ENCODE measurements at regions not wholly inside any gene's neighbourhood (a gene's known extent, or its start where the extent isn't known, plus 50 kb on each side); places are given as distances from the start of the nearest gene placed in this dataset.
A peak's percentile ranks its signal among the peaks of the same experiment; 100 is the strongest.

- no CpG with 5 or more reads among the region's 2 CpGs for WGBS, 2 donors (ENCODE audit: extremely low coverage in 2 of 2, insufficient read length in 2 of 2, insufficient replicate concordance in 1 of 2)
- H4K91ac ChIP-seq (ENCODE audit: low read depth, low read length, poor library complexity), result no peak overlapping the region
- H2BK5ac ChIP-seq (ENCODE audit: low read length), result no peak overlapping the region
- no peak overlapping the region for H3K4ac ChIP-seq (ENCODE audit: low read length)
- H3K9ac ChIP-seq (ENCODE audit: low read depth, low read length, poor library complexity), result no peak overlapping the region
- no peak overlapping the region for H2BK15ac ChIP-seq (ENCODE audit: low read length)
- no peak overlapping the region for H3K23ac ChIP-seq (ENCODE audit: low read depth, low read length, poor library complexity)
- no peak overlapping the region for H2AK5ac ChIP-seq (ENCODE audit: low read depth, low read length)
- no peak for DNase-seq (ENCODE audit: low spot score)
- H2BK120ac ChIP-seq (ENCODE audit: low read depth, low read length), result no peak overlapping the region
- H4K8ac ChIP-seq (ENCODE audit: low read depth, low read length), result no peak overlapping the region
- peaks cover 2% of the 10 kb centered on the region in 2 donors for H3K4me1 ChIP-seq (ENCODE audit: control insufficient read depth in 2 of 2, insufficient read depth in 1 of 2, low read depth in 1 of 2, low read length in 2 of 2)
- H3K27ac ChIP-seq (replicated peaks; ENCODE audit: low read length), result no peak overlapping the region
- no peak overlapping the region for H2BK12ac ChIP-seq (ENCODE audit: low read length)
- H3K14ac ChIP-seq (ENCODE audit: low read length), result no peak overlapping the region
- peak overlapping the region; percentile 46 for H2AFZ ChIP-seq (ENCODE audit: low read length)
- H3K18ac ChIP-seq (ENCODE audit: low read length), result no peak overlapping the region
- H3K9me3 ChIP-seq (replicated peaks in 1 of 2; ENCODE audit: control insufficient read depth in 2 of 2, insufficient read depth in 1 of 2, low read depth in 1 of 2, low read length in 2 of 2), result no peaks in the 10 kb centered on the region
- H3K79me1 ChIP-seq (ENCODE audit: low read depth, low read length), result no peaks in the 10 kb centered on the region
- no peak overlapping the region for H3K4me2 ChIP-seq (ENCODE audit: insufficient read depth, low read length, poor library complexity, severe bottlenecking)
- H3K36me3 ChIP-seq (replicated peaks in 1 of 2; ENCODE audit: control insufficient read depth in 2 of 2, insufficient read depth in 2 of 2, low read length in 2 of 2), result no peaks in the 10 kb centered on the region
- no peak overlapping the region for H3K4me3 ChIP-seq (ENCODE audit: low read length in 2 of 2)
- H3K27me3 ChIP-seq (ENCODE audit: control insufficient read depth in 3 of 3, insufficient read depth in 3 of 3, low read depth in 1 of 3, low read length in 3 of 3), result no peaks in the 10 kb centered on the region
These were observed 1066.7 kb downstream of the TTLL7 start for GRCh38 chr1:82932207-82932606.

- Histone ChIP-seq H4K91ac (ENCODE audit: low read depth, low read length, poor library complexity) (no peak overlapping the region), H2BK12ac (ENCODE audit: low read length) (no peak overlapping the region), H3K4me3 (ENCODE audit: low read length in 2 of 2) (no peak overlapping the region), H2BK120ac (ENCODE audit: low read depth, low read length) (no peak overlapping the region), H2AK5ac (ENCODE audit: low read depth, low read length) (no peak overlapping the region), H3K27me3 (ENCODE audit: control insufficient read depth in 3 of 3, insufficient read depth in 3 of 3, low read depth in 1 of 3, low read length in 3 of 3) (no peaks in the 10 kb centered on the region), H2BK5ac (ENCODE audit: low read length) (no peak overlapping the region), H3K14ac (ENCODE audit: low read length) (no peak overlapping the region), H3K9ac (ENCODE audit: low read depth, low read length, poor library complexity) (no peak overlapping the region), H3K79me1 (ENCODE audit: low read depth, low read length) (no peaks in the 10 kb centered on the region), H3K4me2 (ENCODE audit: insufficient read depth, low read length, poor library complexity, severe bottlenecking) (no peak overlapping the region), H3K36me3 (replicated peaks in 1 of 2; ENCODE audit: control insufficient read depth in 2 of 2, insufficient read depth in 2 of 2, low read length in 2 of 2) (no peaks in the 10 kb centered on the region), H4K8ac (ENCODE audit: low read depth, low read length) (no peak overlapping the region), H3K23ac (ENCODE audit: low read depth, low read length, poor library complexity) (no peak overlapping the region), H3K4me1 (ENCODE audit: control insufficient read depth in 2 of 2, insufficient read depth in 1 of 2, low read depth in 1 of 2, low read length in 2 of 2) (peaks cover 2% of the 10 kb centered on the region in 2 donors), H3K27ac (replicated peaks; ENCODE audit: low read length) (no peak overlapping the region), H2BK15ac (ENCODE audit: low read length) (no peak overlapping the region), H3K18ac (ENCODE audit: low read length) (no peak overlapping the region), H3K9me3 (replicated peaks in 1 of 2; ENCODE audit: control insufficient read depth in 2 of 2, insufficient read depth in 1 of 2, low read depth in 1 of 2, low read length in 2 of 2) (no peaks in the 10 kb centered on the region), H2AFZ (ENCODE audit: low read length) (no peak overlapping the region), H3K4ac (ENCODE audit: low read length) (no peak overlapping the region)
- DNase-seq (ENCODE audit: low spot score), result no peak
These were observed 1067.9 kb downstream of the TTLL7 start for GRCh38 chr1:82931006-82931405.

DNA sequence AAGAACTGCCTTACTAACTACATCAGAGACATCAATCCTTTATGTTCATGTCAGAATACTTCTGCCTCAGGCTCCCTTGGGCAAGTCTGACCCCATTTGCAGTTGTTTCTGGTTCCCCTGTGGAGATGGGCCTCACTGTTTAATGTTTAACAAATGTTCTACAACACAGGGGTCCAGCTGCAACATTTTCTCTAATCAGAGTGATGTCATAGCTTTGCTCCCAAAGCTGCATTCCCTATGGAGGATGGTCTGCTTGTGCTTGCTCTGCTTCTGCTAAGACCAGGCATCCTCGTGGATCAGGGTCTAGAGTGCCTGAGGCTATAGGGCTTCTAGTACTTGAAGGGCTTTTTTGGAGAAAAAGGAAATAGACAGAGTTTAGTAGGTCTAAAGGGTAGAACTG is 1071.2 kb downstream of the TTLL7 start:
- no peak overlapping the region for H2BK12ac ChIP-seq (ENCODE audit: low read length)
- no peak overlapping the region for H3K27ac ChIP-seq (replicated peaks; ENCODE audit: low read length)
- H3K4me3 ChIP-seq (ENCODE audit: low read length in 2 of 2), result no peak overlapping the region
- no peaks in the 10 kb centered on the region for H3K79me1 ChIP-seq (ENCODE audit: low read depth, low read length)
- no peak overlapping the region for H4K8ac ChIP-seq (ENCODE audit: low read depth, low read length)
- H2BK5ac ChIP-seq (ENCODE audit: low read length), result no peak overlapping the region
- peak overlapping the region; percentile 55 for H2AFZ ChIP-seq (ENCODE audit: low read length)
- no CpG with 5 or more reads among the region's 1 CpG for WGBS, 2 donors (ENCODE audit: extremely low coverage in 2 of 2, insufficient read length in 2 of 2, insufficient replicate concordance in 1 of 2)
- H2BK15ac ChIP-seq (ENCODE audit: low read length), result no peak overlapping the region
- no peak overlapping the region for H3K9ac ChIP-seq (ENCODE audit: low read depth, low read length, poor library complexity)
- no peaks in the 10 kb centered on the region for H3K27me3 ChIP-seq (ENCODE audit: control insufficient read depth in 3 of 3, insufficient read depth in 3 of 3, low read depth in 1 of 3, low read length in 3 of 3)
- H3K9me3 ChIP-seq (replicated peaks in 1 of 2; ENCODE audit: control insufficient read depth in 2 of 2, insufficient read depth in 1 of 2, low read depth in 1 of 2, low read length in 2 of 2), result no peaks in the 10 kb centered on the region
- no peak overlapping the region for H3K14ac ChIP-seq (ENCODE audit: low read length)
- no peak overlapping the region for H4K91ac ChIP-seq (ENCODE audit: low read depth, low read length, poor library complexity)
- no peak overlapping the region for H3K4ac ChIP-seq (ENCODE audit: low read length)
- H3K36me3 ChIP-seq (replicated peaks in 1 of 2; ENCODE audit: control insufficient read depth in 2 of 2, insufficient read depth in 2 of 2, low read length in 2 of 2), result no peaks in the 10 kb centered on the region
- no peak for DNase-seq (ENCODE audit: low spot score)
- H3K4me2 ChIP-seq (ENCODE audit: insufficient read depth, low read length, poor library complexity, severe bottlenecking), result no peak overlapping the region
- peaks cover 2 to 5% of the 10 kb centered on the region in 2 donors for H3K4me1 ChIP-seq (ENCODE audit: control insufficient read depth in 2 of 2, insufficient read depth in 1 of 2, low read depth in 1 of 2, low read length in 2 of 2)
- no peak overlapping the region for H2BK120ac ChIP-seq (ENCODE audit: low read depth, low read length)
- H2AK5ac ChIP-seq (ENCODE audit: low read depth, low read length), result no peak overlapping the region
- no peak overlapping the region for H3K18ac ChIP-seq (ENCODE audit: low read length)
- no peak overlapping the region for H3K23ac ChIP-seq (ENCODE audit: low read depth, low read length, poor library complexity)

- Histone ChIP-seq H2AFZ (ENCODE audit: low read length) (no peak overlapping the region), H3K36me3 (replicated peaks in 1 of 2; ENCODE audit: control insufficient read depth in 2 of 2, insufficient read depth in 2 of 2, low read length in 2 of 2) (no peaks in the 10 kb centered on the region), H2BK120ac (ENCODE audit: low read depth, low read length) (no peak overlapping the region), H3K23ac (ENCODE audit: low read depth, low read length, poor library complexity) (no peak overlapping the region), H3K79me1 (ENCODE audit: low read depth, low read length) (no peaks in the 10 kb centered on the region), H3K27ac (replicated peaks; ENCODE audit: low read length) (no peak overlapping the region), H3K4me3 (ENCODE audit: low read length in 2 of 2) (no peak overlapping the region), H4K8ac (ENCODE audit: low read depth, low read length) (no peak overlapping the region), H2BK15ac (ENCODE audit: low read length) (no peak overlapping the region), H3K9me3 (replicated peaks in 1 of 2; ENCODE audit: control insufficient read depth in 2 of 2, insufficient read depth in 1 of 2, low read depth in 1 of 2, low read length in 2 of 2) (no peaks in the 10 kb centered on the region), H3K4me1 (ENCODE audit: control insufficient read depth in 2 of 2, insufficient read depth in 1 of 2, low read depth in 1 of 2, low read length in 2 of 2) (peaks cover 3 to 19% of the 10 kb centered on the region in 2 donors), H3K14ac (ENCODE audit: low read length) (no peak overlapping the region), H2BK12ac (ENCODE audit: low read length) (no peak overlapping the region), H3K4me2 (ENCODE audit: insufficient read depth, low read length, poor library complexity, severe bottlenecking) (no peak overlapping the region), H3K4ac (ENCODE audit: low read length) (no peak overlapping the region), H2AK5ac (ENCODE audit: low read depth, low read length) (no peak overlapping the region), H2BK5ac (ENCODE audit: low read length) (no peak overlapping the region), H4K91ac (ENCODE audit: low read depth, low read length, poor library complexity) (no peak overlapping the region), H3K27me3 (ENCODE audit: control insufficient read depth in 3 of 3, insufficient read depth in 3 of 3, low read depth in 1 of 3, low read length in 3 of 3) (no peaks in the 10 kb centered on the region), H3K9ac (ENCODE audit: low read depth, low read length, poor library complexity) (no peak overlapping the region), H3K18ac (ENCODE audit: low read length) (no peak overlapping the region)
- no CpG with 5 or more reads among the region's 2 CpGs for WGBS, 2 donors (ENCODE audit: extremely low coverage in 2 of 2, insufficient read length in 2 of 2, insufficient replicate concordance in 1 of 2)
- no peak for DNase-seq (ENCODE audit: low spot score)
These were observed 1074.3 kb downstream of the TTLL7 start for GRCh38 chr1:82924666-82925065.
